GM23338 (cell line): ENCODE measurements at regions not wholly inside any gene's neighbourhood (a gene's known extent, or its start where the extent isn't known, plus 50 kb on each side); places are given as distances from the start of the nearest gene placed in this dataset.

ENCODE experiments used
- ATAC-seq: fragments of 200-7000 bp; cut with Tn5 transposase; 3 replicates; pipeline ENCODE4 v1.9.1; 2020
- DNase-seq: peaks from one replicate; pipeline ENCODE4 v3.0.0-alpha.2; 2015; ENCODE audit warnings: low spot score
- H2AFZ ChIP-seq: fragments of 200-600 bp; sonication (generic); 2 replicates; pipeline ENCODE4 v1.8.0; 2016; ENCODE audit warnings: antibody characterized with exemption, mild to moderate bottlenecking, moderate library complexity
- H3F3A ChIP-seq: fragments of 200-600 bp; sonication (generic); replicated peaks from 2 replicates; pipeline ENCODE4 v1.8.0; 2017; ENCODE audit warnings: antibody characterized with exemption, mixed run types, low read depth
- H3K27ac ChIP-seq: fragments of 200-600 bp; sonication (generic); 2 replicates; pipeline ENCODE4 v1.6.1; 2016; ENCODE audit warnings: low read depth
- H3K27me3 ChIP-seq: fragments of 200-600 bp; sonication (generic); 2 replicates; pipeline ENCODE4 v1.8.0; 2016; ENCODE audit warnings: mild to moderate bottlenecking, mixed run types, moderate library complexity; ENCODE audit not compliant: insufficient read depth
- H3K36me3 ChIP-seq: fragments of 200-600 bp; sonication (generic); 2 replicates; pipeline ENCODE4 v1.8.0; 2016; ENCODE audit warnings: mild to moderate bottlenecking; ENCODE audit not compliant: insufficient read depth
- H3K4me1 ChIP-seq: fragments of 200-600 bp; sonication (generic); 2 replicates; pipeline ENCODE4 v1.8.0; 2016; ENCODE audit warnings: mild to moderate bottlenecking, moderate library complexity; ENCODE audit not compliant: insufficient read depth
- H3K4me2 ChIP-seq: fragments of 200-600 bp; sonication (generic); 2 replicates; pipeline ENCODE4 v1.7.1; 2017; ENCODE audit warnings: mixed run types
- H3K4me3 ChIP-seq: fragments of 200-600 bp; sonication (generic); 2 replicates; pipeline ENCODE4 v1.6.1; 2016; ENCODE audit warnings: mixed run types
- H3K79me2 ChIP-seq: fragments of 200-600 bp; sonication (generic); replicated peaks from 2 replicates; pipeline ENCODE4 v1.8.0; 2017; ENCODE audit warnings: mild to moderate bottlenecking; ENCODE audit not compliant: insufficient read depth
- H3K9me2 ChIP-seq: fragments of 200-600 bp; sonication (generic); 2 replicates; pipeline ENCODE4 v1.8.0; 2017; ENCODE audit not compliant: insufficient read depth
- H4K20me1 ChIP-seq: fragments of 200-600 bp; sonication (generic); replicated peaks from 2 replicates; pipeline ENCODE4 v1.8.0; 2017; ENCODE audit warnings: mild to moderate bottlenecking; ENCODE audit not compliant: insufficient read depth
- H3K27ac Mint-ChIP-seq: 2 replicates; pipeline ENCODE4 v1.8.0; 2020; ENCODE audit warnings: inconsistent platforms, mild to moderate bottlenecking, moderate library complexity, mixed read lengths
- H3K27me3 Mint-ChIP-seq: 3 replicates; pipeline ENCODE4 v1.8.0; 2022; ENCODE audit warnings: low read depth, mild to moderate bottlenecking, moderate library complexity, mixed read lengths, inconsistent platforms; ENCODE audit not compliant: insufficient read depth, poor library complexity
- H3K36me3 Mint-ChIP-seq: 3 replicates; pipeline ENCODE4 v1.8.0; 2021; ENCODE audit warnings: low read depth, mild to moderate bottlenecking, inconsistent platforms, moderate library complexity, mixed read lengths
- H3K4me1 Mint-ChIP-seq: 3 replicates; pipeline ENCODE4 v1.8.0; 2020; ENCODE audit warnings: mild to moderate bottlenecking, inconsistent platforms, mixed read lengths
- H3K4me3 Mint-ChIP-seq: 3 replicates; pipeline ENCODE4 v1.8.0; 2021; ENCODE audit warnings: moderate library complexity, mild to moderate bottlenecking, inconsistent platforms, mixed read lengths
- H3K9me3 Mint-ChIP-seq: 3 replicates; pipeline ENCODE4 v1.8.0; 2020; ENCODE audit warnings: moderate library complexity, mild to moderate bottlenecking, inconsistent platforms, mixed read lengths
- CREB1 ChIP-seq: fragments of 250-450 bp; sonication (Bioruptor Pico); IDR thresholded peaks from 2 replicates; pipeline ENCODE4 v1.5.0; 2020; ENCODE audit warnings: low read depth, mild to moderate bottlenecking, moderate library complexity
- CTCF ChIP-seq, 2 experiments: fragments of 200-600 bp in 1 of 2; sonication (generic) in 1 of 2; conservative IDR thresholded peaks; 2 replicates each; pipeline versions ENCODE4 v1.5.1 to v1.6.1; 2016 to 2017; ENCODE audit warnings: antibody characterized with exemption in 2 of 2, low read depth in 2 of 2, mild to moderate bottlenecking in 2 of 2, moderate library complexity in 1 of 2
- ETS1 ChIP-seq: IDR thresholded peaks from 2 replicates; pipeline ENCODE4 v1.6.1; 2016; ENCODE audit warnings: antibody characterized with exemption
- EZH2 ChIP-seq: fragments of 200-600 bp; sonication (generic); IDR thresholded peaks from one replicate; pipeline ENCODE4 v1.8.0; 2017; ENCODE audit warnings: antibody characterized with exemption, mild to moderate bottlenecking, low read depth; ENCODE audit not compliant: unreplicated experiment
- EZH2phosphoT487 ChIP-seq: fragments of 200-600 bp; sonication (generic); IDR thresholded peaks from one replicate; pipeline ENCODE4 v1.8.1; 2018; ENCODE audit warnings: antibody characterized with exemption; ENCODE audit not compliant: unreplicated experiment
- JUNB ChIP-seq: IDR thresholded peaks from one replicate; pipeline ENCODE4 v1.6.1; 2016; ENCODE audit warnings: antibody characterized with exemption; ENCODE audit not compliant: unreplicated experiment
- NANOG ChIP-seq: IDR thresholded peaks from 2 replicates; pipeline ENCODE4 v1.6.1; 2016; ENCODE audit warnings: antibody characterized with exemption, borderline replicate concordance
- POLR2AphosphoS5 ChIP-seq: IDR thresholded peaks from 2 replicates; pipeline ENCODE4 v1.6.1; 2016; ENCODE audit warnings: antibody characterized with exemption, low read depth
- STAT1 ChIP-seq: IDR thresholded peaks from one replicate; pipeline ENCODE4 v1.6.1; 2016; ENCODE audit warnings: antibody characterized with exemption; ENCODE audit not compliant: unreplicated experiment
- ZNF114 ChIP-seq: fragments of 250-450 bp; sonication (Bioruptor Pico); IDR thresholded peaks from 2 replicates; pipeline ENCODE4 v1.5.0; 2020; ENCODE audit warnings: mild to moderate bottlenecking, moderate library complexity
- ZNF331 ChIP-seq: fragments of 250-450 bp; sonication (Bioruptor Pico); IDR thresholded peaks from 2 replicates; pipeline ENCODE4 v1.5.0; 2020; ENCODE audit warnings: low read depth, mild to moderate bottlenecking, moderate library complexity
- ZNF462 ChIP-seq: fragments of 250-450 bp; sonication (Bioruptor Pico); IDR thresholded peaks from 2 replicates; pipeline ENCODE4 v1.5.0; 2020; ENCODE audit warnings: mild to moderate bottlenecking, moderate library complexity
- TF ChIP-seq, protein P1 (sequence below): IDR thresholded peaks from one replicate; pipeline ENCODE4 v1.6.1; 2018; ENCODE audit warnings: antibody characterized with exemption; ENCODE audit not compliant: unreplicated experiment

DNA sequence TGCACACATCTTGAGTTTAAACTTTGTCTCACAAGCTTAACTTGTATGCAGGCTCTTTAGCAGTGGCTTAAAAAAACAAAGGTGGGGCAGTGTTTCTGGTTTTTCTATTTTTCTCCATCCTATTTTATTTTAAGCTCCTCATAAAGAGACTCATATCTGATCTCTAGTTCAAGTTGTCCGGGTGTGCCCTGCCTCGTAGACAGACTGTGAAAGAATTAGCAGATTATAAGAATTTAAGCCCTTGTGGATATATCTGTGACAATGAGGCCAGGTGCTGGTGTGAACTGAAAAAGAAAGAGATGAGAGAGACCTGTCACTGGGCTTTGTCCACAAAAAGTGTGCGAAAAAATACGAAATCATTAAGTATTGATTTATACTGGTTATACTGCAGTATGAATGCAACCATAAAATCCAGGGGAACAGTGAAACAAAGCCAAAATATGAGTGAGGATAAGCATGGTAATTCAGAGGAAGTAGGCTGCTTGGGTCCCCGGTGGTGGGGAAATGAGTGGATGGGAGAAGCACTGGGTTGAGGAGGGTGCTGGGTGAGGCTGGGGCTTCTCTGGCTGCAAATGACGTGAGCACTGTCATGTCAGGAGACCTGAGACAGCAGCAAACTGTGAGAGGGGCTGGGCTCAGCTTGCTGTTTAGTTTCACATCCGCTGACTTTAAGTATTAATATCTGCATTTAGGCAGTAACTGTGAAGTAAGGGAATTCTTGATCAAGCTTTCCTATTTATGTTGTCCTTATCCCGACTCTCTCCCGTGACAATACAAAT is 179.7 kb upstream of the ANKRD55 start:
- H3K27ac Mint-ChIP-seq, result no peak overlapping the region
- Histone ChIP-seq H3K27me3 (no peaks in the 10 kb centered on the region), H3K9me2 (no peaks in the 10 kb centered on the region), H2AFZ (0 out of 2 replicates have a peak overlapping the region, but pooled peaks have one; percentile 61), H3K4me3 (no peak overlapping the region), H3K4me1 (no peaks in the 10 kb centered on the region), H3F3A (no peaks in the 10 kb centered on the region), H4K20me1 (no peaks in the 10 kb centered on the region), H3K4me2 (no peak overlapping the region), H3K27ac (no peak overlapping the region), H3K79me2 (no peaks in the 10 kb centered on the region), H3K36me3 (no peaks in the 10 kb centered on the region)
- DNase-seq (no peak), ATAC-seq (peak; percentile 51)
- H3K9me3 Mint-ChIP-seq, result no peaks in the 10 kb centered on the region
- TF ChIP-seq ZNF114 (CRISPR knock-in tag) (no peak), CTCF (conservative IDR thresholded peaks at IDR 0.05; ENCODE audit: low read depth in 2 of 2) (no peak), CREB1 (CRISPR knock-in tag) (no peak), JUNB (no peak), EZH2phosphoT487 (no peak), STAT1 (no peak), EZH2 (no peak), NANOG (no peak), ZNF462 (no peak), POLR2AphosphoS5 (no peak), ETS1 (no peak), ZNF331 (CRISPR knock-in tag) (no peak)
- TF ChIP-seq, protein P1, sequence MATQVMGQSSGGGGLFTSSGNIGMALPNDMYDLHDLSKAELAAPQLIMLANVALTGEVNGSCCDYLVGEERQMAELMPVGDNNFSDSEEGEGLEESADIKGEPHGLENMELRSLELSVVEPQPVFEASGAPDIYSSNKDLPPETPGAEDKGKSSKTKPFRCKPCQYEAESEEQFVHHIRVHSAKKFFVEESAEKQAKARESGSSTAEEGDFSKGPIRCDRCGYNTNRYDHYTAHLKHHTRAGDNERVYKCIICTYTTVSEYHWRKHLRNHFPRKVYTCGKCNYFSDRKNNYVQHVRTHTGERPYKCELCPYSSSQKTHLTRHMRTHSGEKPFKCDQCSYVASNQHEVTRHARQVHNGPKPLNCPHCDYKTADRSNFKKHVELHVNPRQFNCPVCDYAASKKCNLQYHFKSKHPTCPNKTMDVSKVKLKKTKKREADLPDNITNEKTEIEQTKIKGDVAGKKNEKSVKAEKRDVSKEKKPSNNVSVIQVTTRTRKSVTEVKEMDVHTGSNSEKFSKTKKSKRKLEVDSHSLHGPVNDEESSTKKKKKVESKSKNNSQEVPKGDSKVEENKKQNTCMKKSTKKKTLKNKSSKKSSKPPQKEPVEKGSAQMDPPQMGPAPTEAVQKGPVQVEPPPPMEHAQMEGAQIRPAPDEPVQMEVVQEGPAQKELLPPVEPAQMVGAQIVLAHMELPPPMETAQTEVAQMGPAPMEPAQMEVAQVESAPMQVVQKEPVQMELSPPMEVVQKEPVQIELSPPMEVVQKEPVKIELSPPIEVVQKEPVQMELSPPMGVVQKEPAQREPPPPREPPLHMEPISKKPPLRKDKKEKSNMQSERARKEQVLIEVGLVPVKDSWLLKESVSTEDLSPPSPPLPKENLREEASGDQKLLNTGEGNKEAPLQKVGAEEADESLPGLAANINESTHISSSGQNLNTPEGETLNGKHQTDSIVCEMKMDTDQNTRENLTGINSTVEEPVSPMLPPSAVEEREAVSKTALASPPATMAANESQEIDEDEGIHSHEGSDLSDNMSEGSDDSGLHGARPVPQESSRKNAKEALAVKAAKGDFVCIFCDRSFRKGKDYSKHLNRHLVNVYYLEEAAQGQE, result no peak
- H3K4me3 Mint-ChIP-seq, result no peak overlapping the region
- H3K27me3 Mint-ChIP-seq, result no peaks in the 10 kb centered on the region
- peaks cover 8% of the 10 kb centered on the region; the same call in 1 of the 3 replicates for H3K4me1 Mint-ChIP-seq
- no peaks in the 10 kb centered on the region for H3K36me3 Mint-ChIP-seq
